ENCODE measurements at regions not wholly inside any gene's neighbourhood (a gene's known extent, or its start where the extent isn't known, plus 50 kb on each side); places are given as distances from the start of the nearest gene placed in this dataset.

DNA sequence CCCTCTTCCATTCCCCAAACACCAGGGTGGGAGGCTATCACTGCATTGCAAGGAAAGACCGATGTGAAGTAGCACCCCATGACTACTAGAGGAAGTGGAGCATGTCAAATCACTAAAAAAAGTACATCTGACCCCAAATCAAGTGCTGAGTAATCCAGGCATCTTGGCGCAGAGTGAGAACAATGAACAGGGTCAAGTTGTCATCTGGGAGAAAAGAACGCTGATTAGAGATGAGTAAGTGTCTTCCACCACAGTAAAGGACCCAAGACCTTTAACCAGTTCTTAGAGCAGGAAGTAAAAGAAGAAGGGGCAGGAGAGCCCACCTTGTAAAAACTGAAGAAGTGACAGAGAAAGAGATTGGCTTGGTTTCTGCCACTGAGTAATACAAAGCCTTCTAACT lies 75.0 kb upstream of the RAD23B start:
- ChIA-PET POLR2A (no interaction called here), CTCF (interaction anchor here (1.5 kb wide), 1 partner anchor 133 kb away, joined by 3 read pairs; no protein-coding TSS in a partner anchor)
- peaks cover 1% of the 10 kb centered on the region for H3K4me1 ChIP-seq (ENCODE audit: insufficient read depth, low read length)
- no peak overlapping the region for H3K27ac Mint-ChIP-seq
- H3K27ac ChIP-seq (ENCODE audit: low read depth, low read length) = no peak overlapping the region
- no peaks in the 10 kb centered on the region for H3K36me3 ChIP-seq (ENCODE audit: insufficient read depth, low read length)
- H3K4me1 Mint-ChIP-seq = peaks cover 2 to 4% (median 4%) of the 10 kb centered on the region in 3 donors
- peaks cover 0 to 3% (median under 1%) of the 10 kb centered on the region in 5 donors for H3K9me3 Mint-ChIP-seq
- H3K4me3 Mint-ChIP-seq = no peak overlapping the region
- H3K27me3 Mint-ChIP-seq = peaks cover 5 to 11% of the 10 kb centered on the region in 2 donors
- DNase-seq = no peak
- no peaks in the 10 kb centered on the region for H3K36me3 Mint-ChIP-seq
- no peak overlapping the region for H3K4me3 ChIP-seq (ENCODE audit: low read length)
- H3K9me3 ChIP-seq (ENCODE audit: low read length) = no peaks in the 10 kb centered on the region
- H3K27me3 ChIP-seq (ENCODE audit: insufficient read depth, low read length, poor library complexity, severe bottlenecking) = no peaks in the 10 kb centered on the region

DNA sequence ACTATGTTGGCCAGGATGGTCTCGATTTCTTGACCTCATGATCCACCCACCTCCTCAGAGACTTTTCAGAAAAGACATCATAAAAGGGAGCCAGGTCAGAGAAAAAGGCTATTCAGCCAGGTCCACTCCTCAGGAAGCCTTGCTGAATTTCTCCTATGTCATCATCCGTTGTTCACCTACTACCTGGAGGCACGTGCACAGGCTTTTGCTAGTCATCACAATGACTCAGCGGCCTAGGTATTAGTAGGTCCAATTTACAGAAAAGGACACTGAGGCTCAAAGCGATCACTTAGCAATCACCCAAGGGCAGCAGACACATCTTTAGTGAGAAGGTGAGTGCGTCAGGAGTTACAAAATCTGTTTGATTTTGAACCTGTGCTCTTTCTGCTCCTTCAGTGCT lies 72.3 kb upstream of the RAD23B start:
- no peaks in the 10 kb centered on the region for H3K9me3 Mint-ChIP-seq
- Histone ChIP-seq H3K27ac (ENCODE audit: low read depth, low read length) (no peak overlapping the region), H3K4me3 (ENCODE audit: low read length) (no peak overlapping the region), H3K27me3 (ENCODE audit: insufficient read depth, low read length, poor library complexity, severe bottlenecking) (no peaks in the 10 kb centered on the region), H3K36me3 (ENCODE audit: insufficient read depth, low read length) (no peaks in the 10 kb centered on the region), H3K9me3 (ENCODE audit: low read length) (no peaks in the 10 kb centered on the region), H3K4me1 (ENCODE audit: insufficient read depth, low read length) (peaks cover 9% of the 10 kb centered on the region)
- no peak overlapping the region for H3K4me3 Mint-ChIP-seq
- ChIA-PET CTCF (no interaction called here), POLR2A (no interaction called here)
- H3K4me1 Mint-ChIP-seq = peaks cover 10 to 14% (median 12%) of the 10 kb centered on the region in 3 donors
- H3K36me3 Mint-ChIP-seq = no peaks in the 10 kb centered on the region
- no peak overlapping the region for H3K27ac Mint-ChIP-seq
- DNase-seq = no peak
- peaks cover 8 to 9% of the 10 kb centered on the region in 2 donors for H3K27me3 Mint-ChIP-seq

DNA sequence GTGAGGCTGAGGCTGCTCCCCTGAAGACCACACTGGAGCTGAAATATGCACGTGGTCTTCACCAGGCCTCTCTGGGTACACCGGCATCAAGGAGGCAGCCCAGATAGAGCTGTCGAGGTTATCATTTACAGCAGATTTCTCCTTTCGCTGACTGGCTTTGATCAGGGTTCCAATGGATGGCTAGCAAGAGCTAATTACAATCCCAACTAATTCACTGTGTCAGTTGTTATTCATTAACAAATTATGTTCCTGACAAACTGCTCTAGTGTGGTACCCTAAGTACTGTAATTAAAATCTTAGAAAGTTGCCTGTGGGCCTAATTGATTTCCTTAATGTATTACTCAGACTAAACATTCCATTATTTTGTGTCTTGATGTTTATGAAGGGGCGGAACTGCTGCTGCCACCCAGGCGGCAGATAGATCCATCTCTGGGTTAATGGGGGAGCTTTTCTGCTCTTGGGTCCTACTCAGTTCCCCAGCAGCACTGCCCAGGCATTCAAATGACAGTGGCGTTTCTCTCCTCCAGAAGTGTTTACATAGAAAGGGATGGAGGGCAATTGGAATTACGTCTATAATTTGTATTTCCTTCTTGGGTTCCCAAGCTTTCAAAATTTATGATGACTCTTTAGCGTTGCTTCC lies 71.7 kb upstream of the RAD23B start:
- peaks cover 9% of the 10 kb centered on the region for H3K4me1 ChIP-seq (ENCODE audit: insufficient read depth, low read length)
- Mint-ChIP-seq H3K27ac (no peak overlapping the region), H3K9me3 (no peaks in the 10 kb centered on the region), H3K4me1 (peaks cover 10 to 14% (median 12%) of the 10 kb centered on the region in 3 donors), H3K4me3 (no peak overlapping the region), H3K27me3 (peaks cover 6 to 8% of the 10 kb centered on the region in 2 donors), H3K36me3 (no peaks in the 10 kb centered on the region)
- H3K27ac ChIP-seq (ENCODE audit: low read depth, low read length) = no peak overlapping the region
- H3K4me3 ChIP-seq (ENCODE audit: low read length) = no peak overlapping the region
- ChIA-PET CTCF (interaction anchor here (1.2 kb wide), 1 partner anchor 11 kb away, joined by 3 read pairs; no protein-coding TSS in a partner anchor), POLR2A (no interaction called here)
- no peaks in the 10 kb centered on the region for H3K36me3 ChIP-seq (ENCODE audit: insufficient read depth, low read length)
- no peaks in the 10 kb centered on the region for H3K9me3 ChIP-seq (ENCODE audit: low read length)
- H3K27me3 ChIP-seq (ENCODE audit: insufficient read depth, low read length, poor library complexity, severe bottlenecking) = no peaks in the 10 kb centered on the region
- no peak for DNase-seq

DNA sequence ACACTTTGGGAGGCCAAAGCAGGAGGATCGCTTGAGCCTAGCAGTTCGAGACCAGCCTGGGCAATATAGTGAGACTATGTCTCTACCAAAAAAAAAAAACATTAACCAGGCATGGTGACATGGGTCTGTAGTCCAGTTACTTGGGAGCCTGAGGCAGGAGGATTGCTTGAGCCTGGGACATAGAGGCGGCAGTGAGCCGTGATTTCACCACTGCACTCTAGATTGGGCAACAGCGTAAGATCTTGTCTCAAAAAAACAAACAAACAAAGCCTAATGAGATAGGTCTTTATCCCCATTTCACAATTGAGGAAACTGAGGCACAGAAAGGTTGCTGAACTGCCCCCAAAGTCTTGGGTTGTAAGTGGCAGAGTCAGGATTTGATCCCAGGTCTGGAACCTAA lies 70.5 kb upstream of the RAD23B start:
- H3K27me3 ChIP-seq (ENCODE audit: insufficient read depth, low read length, poor library complexity, severe bottlenecking) = no peaks in the 10 kb centered on the region
- Mint-ChIP-seq H3K27ac (peak overlapping the region in 2 of 8 donors; percentile 29 to 60), H3K27me3 (peaks cover 4 to 13% of the 10 kb centered on the region in 2 donors), H3K36me3 (no peaks in the 10 kb centered on the region), H3K4me1 (peaks cover 10 to 14% (median 12%) of the 10 kb centered on the region in 3 donors), H3K9me3 (no peaks in the 10 kb centered on the region), H3K4me3 (no peak overlapping the region)
- no peak overlapping the region for H3K27ac ChIP-seq (ENCODE audit: low read depth, low read length)
- ChIA-PET CTCF (no interaction called here), POLR2A (no interaction called here)
- no peak for DNase-seq
- H3K9me3 ChIP-seq (ENCODE audit: low read length) = no peaks in the 10 kb centered on the region
- H3K4me1 ChIP-seq (ENCODE audit: insufficient read depth, low read length) = peaks cover 9% of the 10 kb centered on the region
- H3K36me3 ChIP-seq (ENCODE audit: insufficient read depth, low read length) = no peaks in the 10 kb centered on the region
- H3K4me3 ChIP-seq (ENCODE audit: low read length) = no peak overlapping the region

DNA sequence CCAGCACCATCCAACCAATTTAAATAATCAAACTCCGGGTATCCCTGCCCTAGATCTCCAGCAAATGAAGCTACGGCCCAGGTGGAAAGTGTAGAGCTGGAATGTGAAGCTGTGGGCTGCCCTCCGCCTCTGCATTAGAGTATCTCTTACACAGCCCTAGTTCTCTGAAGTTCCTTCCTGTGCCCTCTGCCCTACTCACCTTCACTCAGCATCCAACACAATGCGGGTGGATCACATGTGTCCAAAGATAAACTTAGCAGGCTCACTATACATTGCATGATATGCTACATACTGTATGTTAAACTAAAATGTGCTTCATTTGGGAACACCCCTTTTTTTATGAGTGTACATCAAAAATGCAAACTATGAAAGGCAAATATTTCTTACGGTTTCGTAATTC lies 70.0 kb upstream of the RAD23B start:
- Histone ChIP-seq H3K4me1 (ENCODE audit: insufficient read depth, low read length) (peaks cover 9% of the 10 kb centered on the region), H3K9me3 (ENCODE audit: low read length) (no peaks in the 10 kb centered on the region), H3K36me3 (ENCODE audit: insufficient read depth, low read length) (no peaks in the 10 kb centered on the region), H3K27me3 (ENCODE audit: insufficient read depth, low read length, poor library complexity, severe bottlenecking) (no peaks in the 10 kb centered on the region), H3K4me3 (ENCODE audit: low read length) (no peak overlapping the region), H3K27ac (ENCODE audit: low read depth, low read length) (no peak overlapping the region)
- CTCF ChIA-PET = no interaction called here
- DNase-seq = no peak
- H3K27ac Mint-ChIP-seq = peak overlapping the region in 3 of 8 donors; percentile 24 to 60 (median 45)
- H3K9me3 Mint-ChIP-seq = no peaks in the 10 kb centered on the region
- H3K4me1 Mint-ChIP-seq = peaks cover 10 to 14% (median 12%) of the 10 kb centered on the region in 3 donors
- no peaks in the 10 kb centered on the region for H3K36me3 Mint-ChIP-seq
- POLR2A ChIA-PET = no interaction called here
- peak overlapping the region in 1 of 7 donors; percentile 49 for H3K4me3 Mint-ChIP-seq
- H3K27me3 Mint-ChIP-seq = peaks cover 4 to 13% of the 10 kb centered on the region in 2 donors

DNA sequence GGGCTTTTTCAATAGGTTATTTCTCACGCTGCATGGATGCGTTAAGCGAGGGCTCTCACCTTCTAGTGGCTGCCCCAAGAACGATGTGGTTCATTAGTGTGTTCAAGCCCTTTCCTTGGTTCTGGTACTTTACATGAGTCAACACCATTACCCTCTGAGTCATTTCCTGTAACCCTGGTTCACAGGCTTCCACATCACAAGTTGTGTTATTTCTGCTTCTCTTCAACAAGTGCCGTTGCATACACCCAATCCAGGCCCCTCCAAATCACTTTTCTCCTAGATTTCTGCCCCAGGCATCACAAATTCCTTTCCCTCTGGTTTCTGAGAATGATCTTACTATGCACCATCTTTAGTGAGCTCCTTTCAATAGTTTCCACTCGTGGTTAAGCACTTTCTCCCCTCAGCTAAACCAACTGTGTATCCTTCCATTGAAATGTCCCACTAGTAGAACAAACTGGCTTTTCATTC lies 69.5 kb upstream of the RAD23B start:
- CTCF ChIA-PET = no interaction called here
- peaks cover 9% of the 10 kb centered on the region for H3K4me1 ChIP-seq (ENCODE audit: insufficient read depth, low read length)
- no peak overlapping the region for H3K4me3 ChIP-seq (ENCODE audit: low read length)
- no peaks in the 10 kb centered on the region for H3K9me3 Mint-ChIP-seq
- POLR2A ChIA-PET = no interaction called here
- peak in 1 of 5 donors; percentile 2 for DNase-seq
- H3K27ac Mint-ChIP-seq = peak overlapping the region in 6 of 8 donors; percentile 4 to 82 (median 10)
- no peaks in the 10 kb centered on the region for H3K9me3 ChIP-seq (ENCODE audit: low read length)
- peaks cover 10 to 14% (median 12%) of the 10 kb centered on the region in 3 donors for H3K4me1 Mint-ChIP-seq
- H3K4me3 Mint-ChIP-seq = peak overlapping the region in 2 of 7 donors; percentile 9 to 49
- peaks cover 4 to 13% of the 10 kb centered on the region in 2 donors for H3K27me3 Mint-ChIP-seq
- no peaks in the 10 kb centered on the region for H3K36me3 ChIP-seq (ENCODE audit: insufficient read depth, low read length)
- no peaks in the 10 kb centered on the region for H3K36me3 Mint-ChIP-seq
- no peak overlapping the region for H3K27ac ChIP-seq (ENCODE audit: low read depth, low read length)
- no peaks in the 10 kb centered on the region for H3K27me3 ChIP-seq (ENCODE audit: insufficient read depth, low read length, poor library complexity, severe bottlenecking)

DNA sequence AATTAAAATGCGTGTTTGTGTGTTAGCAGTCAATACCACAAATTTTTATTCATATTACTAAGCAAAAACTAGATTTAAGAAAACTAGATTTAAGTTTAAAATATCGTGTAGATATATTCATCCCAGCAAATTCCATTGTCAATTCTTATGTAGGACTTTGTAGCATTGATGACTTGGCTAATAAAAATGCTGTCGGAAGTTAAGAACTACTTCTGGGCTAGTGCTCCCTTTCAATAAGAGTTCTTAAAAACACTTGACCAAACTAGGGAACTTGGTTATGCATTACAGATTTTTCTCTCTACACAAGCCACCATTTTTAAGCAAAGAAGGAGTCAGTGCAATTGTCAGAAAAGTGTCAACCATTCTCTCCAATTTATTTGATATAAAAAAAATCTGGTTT lies 68.7 kb upstream of the RAD23B start:
- peaks cover 10 to 14% (median 12%) of the 10 kb centered on the region in 3 donors for H3K4me1 Mint-ChIP-seq
- H3K36me3 ChIP-seq (ENCODE audit: insufficient read depth, low read length) = no peaks in the 10 kb centered on the region
- H3K4me1 ChIP-seq (ENCODE audit: insufficient read depth, low read length) = peaks cover 9% of the 10 kb centered on the region
- DNase-seq = no peak
- H3K27me3 ChIP-seq (ENCODE audit: insufficient read depth, low read length, poor library complexity, severe bottlenecking) = no peaks in the 10 kb centered on the region
- no peaks in the 10 kb centered on the region for H3K9me3 Mint-ChIP-seq
- H3K9me3 ChIP-seq (ENCODE audit: low read length) = no peaks in the 10 kb centered on the region
- H3K27ac ChIP-seq (ENCODE audit: low read depth, low read length) = no peak overlapping the region
- no peaks in the 10 kb centered on the region for H3K36me3 Mint-ChIP-seq
- no peak overlapping the region for H3K27ac Mint-ChIP-seq
- peaks cover 4 to 13% of the 10 kb centered on the region in 2 donors for H3K27me3 Mint-ChIP-seq
- CTCF ChIA-PET = no interaction called here
- POLR2A ChIA-PET = no interaction called here
- H3K4me3 Mint-ChIP-seq = no peak overlapping the region
- H3K4me3 ChIP-seq (ENCODE audit: low read length) = no peak overlapping the region

DNA sequence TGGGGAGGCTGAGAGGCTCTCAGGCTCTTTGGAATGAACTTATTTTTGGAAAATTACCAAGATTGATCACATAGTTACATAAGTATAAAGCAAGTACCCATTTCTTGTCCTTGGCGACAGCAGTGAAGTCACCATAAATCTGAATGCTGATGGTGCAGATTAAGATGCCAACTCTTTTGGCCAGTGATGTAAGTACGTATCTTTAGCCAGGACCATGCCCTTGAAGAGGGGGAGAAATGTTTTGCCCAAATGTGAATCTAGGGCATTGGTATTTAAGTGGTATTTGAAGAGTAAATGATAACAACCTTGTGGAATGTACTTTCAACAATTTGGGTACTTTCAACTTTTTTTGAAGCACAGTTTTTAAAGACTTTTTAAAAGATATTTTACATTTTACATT lies 68.2 kb upstream of the RAD23B start:
- POLR2A ChIA-PET = no interaction called here
- Histone ChIP-seq H3K9me3 (ENCODE audit: low read length) (no peaks in the 10 kb centered on the region), H3K4me1 (ENCODE audit: insufficient read depth, low read length) (peaks cover 9% of the 10 kb centered on the region), H3K36me3 (ENCODE audit: insufficient read depth, low read length) (no peaks in the 10 kb centered on the region), H3K27me3 (ENCODE audit: insufficient read depth, low read length, poor library complexity, severe bottlenecking) (no peaks in the 10 kb centered on the region), H3K27ac (ENCODE audit: low read depth, low read length) (no peak overlapping the region), H3K4me3 (ENCODE audit: low read length) (no peak overlapping the region)
- Mint-ChIP-seq H3K9me3 (no peaks in the 10 kb centered on the region), H3K27ac (no peak overlapping the region), H3K27me3 (peaks cover 4 to 10% of the 10 kb centered on the region in 2 donors), H3K4me3 (no peak overlapping the region), H3K4me1 (peaks cover 10 to 14% (median 12%) of the 10 kb centered on the region in 3 donors), H3K36me3 (no peaks in the 10 kb centered on the region)
- DNase-seq = no peak
- CTCF ChIA-PET = no interaction called here

Measured in CD8-positive, alpha-beta memory T cell (primary cell).